PC-3 (cell line): ENCODE measurements at regions not wholly inside any gene's neighbourhood (a gene's known extent, or its start where the extent isn't known, plus 50 kb on each side); places are given as distances from the start of the nearest gene placed in this dataset.

ENCODE experiments used
- CTCF ChIP-seq: fragments of 300-600 bp; sonication (generic); conservative IDR thresholded peaks from 2 replicates; pipeline ENCODE4 v1.5.1; 2017; ENCODE audit warnings: antibody characterized with exemption, low read depth, mild to moderate bottlenecking, low read length
- EZH2phosphoT487 ChIP-seq: fragments of 300-600 bp; sonication (generic); IDR thresholded peaks from 2 replicates; pipeline ENCODE4 v1.6.1; 2018; ENCODE audit warnings: mild to moderate bottlenecking, antibody characterized with exemption, low read length, borderline replicate concordance

DNA sequence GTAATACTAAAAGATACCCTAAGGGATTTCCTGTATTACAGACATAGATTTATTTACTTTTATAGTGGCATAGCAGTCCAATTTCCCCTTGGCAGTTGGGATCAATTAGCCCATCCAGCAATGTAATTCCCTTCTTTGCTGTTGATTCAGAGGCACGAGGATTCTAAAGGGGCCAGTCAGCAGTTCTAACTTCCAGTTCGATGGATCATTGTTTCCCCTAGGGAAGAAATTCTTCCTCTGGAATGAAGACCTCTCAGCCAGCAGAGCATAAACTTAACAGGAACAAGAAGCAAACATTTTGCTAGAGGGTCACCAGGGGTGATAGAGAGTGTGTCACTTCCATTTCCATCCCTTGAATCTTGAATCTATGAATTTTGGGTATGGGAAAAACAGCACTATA, 395.7 kb upstream of the NOVA1 start:
- no peak for TF ChIP-seq CTCF
- no peak for TF ChIP-seq EZH2phosphoT487
